A673 (cell line): ENCODE measurements at regions not wholly inside any gene's neighbourhood (a gene's known extent, or its start where the extent isn't known, plus 50 kb on each side); places are given as distances from the start of the nearest gene placed in this dataset.
"Not testable (repeated sequence)": the region's sequence is repeated elsewhere in the genome, so short reads cannot be mapped to it uniquely, and the experiment has no call there.

ENCODE experiments used
- BruUV-seq: library from RNA; stranded (reverse); fragments of 400-500 nt; replicated peaks from 2 replicates; lab custom pipeline; 2021; lab: Mats Ljungman, UMichigan
- CTCF ChIA-PET: fragments of 300-600 bp; sonication (Branson Sonifier 250); formaldehyde crosslinking; loops from one replicate; lab custom pipeline; 2022; ENCODE audit warnings: antibody characterized with exemption; lab: Charles Lee
- POLR2A ChIA-PET: fragments of 300-600 bp; sonication (Branson Sonifier 250); formaldehyde crosslinking; loops from one replicate; lab custom pipeline; 2022; ENCODE audit warnings: antibody characterized with exemption; ENCODE audit not compliant: low non-redundant PET; lab: Charles Lee
- DNase-seq: peaks from one replicate; pipeline ENCODE4 v3.0.0-alpha.2; 2015; ENCODE audit warnings: low spot score
- H3K27ac ChIP-seq: fragments of 200-600 bp; sonication (generic); 2 replicates; pipeline ENCODE4 v1.5.1; 2016; ENCODE audit warnings: mixed run types, low read depth, mild to moderate bottlenecking, mixed read lengths, antibody characterized with exemption, low read length; ENCODE audit not compliant: poor library complexity, severe bottlenecking
- H3K27me3 ChIP-seq: fragments of 200-600 bp; sonication (generic); replicated peaks from 2 replicates; pipeline ENCODE4 v1.6.1; 2017; ENCODE audit warnings: mixed run types, low read depth, mild to moderate bottlenecking, mixed read lengths, antibody characterized with exemption, low read length; ENCODE audit not compliant: insufficient read depth, poor library complexity
- H3K36me3 ChIP-seq: fragments of 200-600 bp; sonication (generic); 2 replicates; pipeline ENCODE4 v1.6.1; 2016; ENCODE audit warnings: mixed run types, mild to moderate bottlenecking, mixed read lengths, antibody characterized with exemption, low read length; ENCODE audit not compliant: insufficient read depth, poor library complexity, severe bottlenecking
- H3K4me1 ChIP-seq: fragments of 200-600 bp; sonication (generic); 2 replicates; pipeline ENCODE4 v1.6.1; 2017; ENCODE audit warnings: mixed run types, mild to moderate bottlenecking, mixed read lengths, antibody characterized with exemption, low read length; ENCODE audit not compliant: insufficient read depth, poor library complexity, severe bottlenecking
- H3K4me3 ChIP-seq: fragments of 200-600 bp; sonication (generic); 2 replicates; pipeline ENCODE4 v1.5.1; 2016; ENCODE audit warnings: low read depth, mixed run types, mild to moderate bottlenecking, mixed read lengths, low read length; ENCODE audit not compliant: poor library complexity, severe bottlenecking
- H3K9me3 ChIP-seq: fragments of 200-600 bp; sonication (generic); 2 replicates; pipeline ENCODE4 v1.6.1; 2016; ENCODE audit warnings: mixed run types, low read depth, mild to moderate bottlenecking, mixed read lengths, antibody characterized with exemption, low read length; ENCODE audit not compliant: poor library complexity, severe bottlenecking
- CTCF ChIP-seq: fragments of 300-800, 200-600 bp; sonication (generic); conservative IDR thresholded peaks from 2 replicates; pipeline ENCODE4 v1.5.1; 2017; ENCODE audit warnings: low read depth, mild to moderate bottlenecking, antibody characterized with exemption, low read length, moderate library complexity, mixed read lengths
- EZH2 ChIP-seq: fragments of 200-600 bp; sonication (generic); IDR thresholded peaks from 2 replicates; pipeline ENCODE4 v1.6.1; 2017; ENCODE audit warnings: borderline replicate concordance, low read depth, mild to moderate bottlenecking, mixed read lengths, antibody characterized with exemption, low read length; ENCODE audit not compliant: poor library complexity, severe bottlenecking
- intact Hi-C: fragments of 100-400 bp; cut with micrococcal nuclease; formaldehyde crosslinking; loops from one replicate; pipeline ENCODE4 v1.10.0; 2022; ENCODE audit not compliant: unreplicated experiment

GRCh38 chr6:103313432-103313831 lies 1546.3 kb downstream of the HACE1 start:
- POLR2A ChIA-PET: no interaction called here
- Histone ChIP-seq H3K4me1 (no peaks in the 10 kb centered on the region), H3K27ac (no peak overlapping the region), H3K36me3 (no peaks in the 10 kb centered on the region), H3K27me3 (no peaks in the 10 kb centered on the region), H3K4me3 (no peak overlapping the region), H3K9me3 (peaks cover 9% of the 10 kb centered on the region)
- DNase-seq: no peak
- intact Hi-C loops: no loop called here
- TF ChIP-seq EZH2 (no peak), CTCF (no peak)
- CTCF ChIA-PET: no interaction called here
- no TSS peak for BruUV-seq

GRCh38 chr6:103294376-103294775 lies 1565.3 kb downstream of the HACE1 start:
- POLR2A ChIA-PET, H3K27me3 ChIP-seq, H3K4me1 ChIP-seq, H3K27ac ChIP-seq, H3K36me3 ChIP-seq, H3K9me3 ChIP-seq, intact Hi-C loops, H3K4me3 ChIP-seq, DNase-seq, CTCF ChIA-PET, BruUV-seq: not testable (repeated sequence)

GRCh38 chr6:103284835-103285234 lies 1574.9 kb downstream of the HACE1 start:
- Histone ChIP-seq H3K4me3 (no peak overlapping the region), H3K36me3 (no peaks in the 10 kb centered on the region), H3K27me3 (no peaks in the 10 kb centered on the region), H3K9me3 (peaks cover 11% of the 10 kb centered on the region), H3K27ac (no peak overlapping the region), H3K4me1 (no peaks in the 10 kb centered on the region)
- BruUV-seq: no TSS peak
- intact Hi-C loops: no loop called here
- CTCF ChIA-PET: no interaction called here
- no peak for DNase-seq
- TF ChIP-seq EZH2: no peak
- no peak for TF ChIP-seq CTCF
- POLR2A ChIA-PET: no interaction called here

- CTCF ChIA-PET: no interaction called here
- TF ChIP-seq CTCF (no peak), EZH2 (no peak)
These were observed 1579.3 kb downstream of the HACE1 start for GRCh38 chr6:103280417-103280816.

More at GRCh38 chr6:103280417-103280816, 1579.3 kb downstream of the HACE1 start:
- Histone ChIP-seq H3K27me3 (no peaks in the 10 kb centered on the region), H3K9me3 (peaks cover 16% of the 10 kb centered on the region), H3K27ac (no peak overlapping the region), H3K4me3 (no peak overlapping the region), H3K4me1 (no peaks in the 10 kb centered on the region), H3K36me3 (no peaks in the 10 kb centered on the region)
- intact Hi-C loops: no loop called here
- POLR2A ChIA-PET: no interaction called here
- no TSS peak for BruUV-seq
- DNase-seq: no peak
